ENCODE measurements at regions not wholly inside any gene's neighbourhood (a gene's known extent, or its start where the extent isn't known, plus 50 kb on each side); places are given as distances from the start of the nearest gene placed in this dataset.

GRCh38 chr21:35850029-35850428, 210.3 kb downstream of the SETD4 start:
- peak; percentile 30 for DNase-seq

- no peak for DNase-seq
Measured at GRCh38 chr21:35849144-35849543, 211.2 kb downstream of the SETD4 start.

- DNase-seq, result no peak
Measured at GRCh38 chr21:35843911-35844667, 216.2 kb downstream of the SETD4 start.

GRCh38 chr21:35840949-35841348, 219.4 kb downstream of the SETD4 start:
- no peak for DNase-seq

- DNase-seq, result peak; percentile 71
Measured at GRCh38 chr21:35840197-35840799, 220.0 kb downstream of the SETD4 start.

GRCh38 chr21:35838987-35839763, 221.2 kb downstream of the SETD4 start:
- DNase-seq, result no peak

GRCh38 chr21:35838350-35838749, 222.0 kb downstream of the SETD4 start:
- no peak for DNase-seq

GRCh38 chr21:35833991-35834390, 226.3 kb downstream of the SETD4 start:
- DNase-seq, result no peak

GRCh38 chr21:35833388-35833787, 226.9 kb downstream of the SETD4 start:
- DNase-seq, result no peak

- DNase-seq, result no peak
Measured at GRCh38 chr21:35831230-35831629, 229.1 kb downstream of the SETD4 start.

- no peak for DNase-seq
Measured at GRCh38 chr21:35829067-35829466, 231.3 kb downstream of the SETD4 start.

- DNase-seq, result no peak
Measured at GRCh38 chr21:35828161-35828560, 232.2 kb downstream of the SETD4 start.

GRCh38 chr21:35827004-35827403, 233.3 kb downstream of the SETD4 start:
- no peak for DNase-seq

- no peak for DNase-seq
Measured at GRCh38 chr21:35825370-35826353, 234.7 kb downstream of the SETD4 start.

GRCh38 chr21:35824136-35824535, 236.2 kb downstream of the SETD4 start:
- DNase-seq, result no peak

GRCh38 chr21:35819134-35819533, 241.2 kb downstream of the SETD4 start:
- no peak for DNase-seq

- DNase-seq, result no peak
Measured at GRCh38 chr21:35818597-35818996, 241.7 kb downstream of the SETD4 start.

GRCh38 chr21:35814858-35815619, 245.3 kb downstream of the SETD4 start:
- DNase-seq, result no peak

GRCh38 chr21:35812679-35813078, 247.6 kb downstream of the SETD4 start:
- no peak for DNase-seq

GRCh38 chr21:35811191-35811806, 249.0 kb downstream of the SETD4 start:
- DNase-seq, result no peak
